ENCODE measurements at regions not wholly inside any gene's neighbourhood (a gene's known extent, or its start where the extent isn't known, plus 50 kb on each side); places are given as distances from the start of the nearest gene placed in this dataset.
"Not testable (repeated sequence)": the region's sequence is repeated elsewhere in the genome, so short reads cannot be mapped to it uniquely, and the experiment has no call there.

DNA sequence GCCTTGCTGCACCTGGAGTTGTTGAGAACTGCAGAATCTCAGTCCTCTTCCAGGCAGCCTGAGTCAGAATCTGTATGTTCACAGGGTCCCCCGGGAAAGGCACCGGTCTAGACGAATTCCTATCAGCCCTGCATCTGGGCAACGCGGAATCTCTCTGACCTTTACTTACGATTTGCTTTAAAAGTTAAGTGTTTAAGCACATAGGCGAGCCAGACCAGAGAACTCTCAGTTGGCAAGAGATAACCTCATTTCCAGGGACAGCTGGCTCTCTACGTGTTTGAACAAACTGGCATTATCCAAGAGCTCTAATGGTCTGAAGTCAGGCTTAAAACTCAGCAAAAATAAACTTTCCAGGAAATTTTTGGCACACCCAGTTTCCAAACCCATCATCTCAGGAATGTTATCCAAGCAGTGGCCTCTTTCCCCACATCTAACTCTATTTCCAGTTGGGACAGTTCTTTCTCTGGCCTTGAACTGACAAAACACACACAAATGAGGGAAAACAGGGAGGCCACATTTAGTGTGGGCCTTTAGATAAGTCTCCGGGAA lies 53.4 kb downstream of the HES1 start:
- no peak for DNase-seq (ENCODE audit: low read depth, low spot score)
- in situ Hi-C loops (cut with HindIII; ENCODE audit: low pct_unique_long_range_greater_than_20kb, low sequenced_read_pairs) = no loop called here

DNA sequence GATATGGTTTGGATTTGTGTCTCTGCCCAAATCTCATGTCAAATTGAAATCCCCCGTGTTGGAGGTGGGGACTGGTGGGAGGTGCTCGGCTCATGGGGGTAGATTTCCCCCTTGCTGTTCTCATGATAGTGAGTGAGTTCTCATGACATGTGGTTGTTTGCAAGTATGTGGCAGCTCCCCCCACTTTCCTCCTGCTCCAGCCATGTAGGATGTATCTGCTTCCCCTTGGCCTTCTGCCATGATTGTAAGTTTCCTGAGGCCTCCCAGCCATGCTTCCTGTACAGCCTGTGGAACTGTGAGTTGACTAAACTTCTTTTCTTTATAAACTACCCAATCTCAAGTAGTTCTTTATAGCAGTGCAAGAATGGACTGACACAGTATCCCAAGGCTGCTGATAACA lies 55.9 kb downstream of the HES1 start:
- in situ Hi-C loops (cut with HindIII; ENCODE audit: low pct_unique_long_range_greater_than_20kb, low sequenced_read_pairs); DNase-seq (ENCODE audit: low read depth, low spot score): not testable (repeated sequence)

GRCh38 chr3:194194051-194194756 lies 58.3 kb downstream of the HES1 start:
- in situ Hi-C loops (cut with HindIII; ENCODE audit: low pct_unique_long_range_greater_than_20kb, low sequenced_read_pairs) = no loop called here
- no peak for DNase-seq (ENCODE audit: low read depth, low spot score)

GRCh38 chr3:194194757-194195085 lies 58.8 kb downstream of the HES1 start:
- in situ Hi-C loops (cut with HindIII; ENCODE audit: low pct_unique_long_range_greater_than_20kb, low sequenced_read_pairs) = no loop called here
- no peak for DNase-seq (ENCODE audit: low read depth, low spot score)

DNA sequence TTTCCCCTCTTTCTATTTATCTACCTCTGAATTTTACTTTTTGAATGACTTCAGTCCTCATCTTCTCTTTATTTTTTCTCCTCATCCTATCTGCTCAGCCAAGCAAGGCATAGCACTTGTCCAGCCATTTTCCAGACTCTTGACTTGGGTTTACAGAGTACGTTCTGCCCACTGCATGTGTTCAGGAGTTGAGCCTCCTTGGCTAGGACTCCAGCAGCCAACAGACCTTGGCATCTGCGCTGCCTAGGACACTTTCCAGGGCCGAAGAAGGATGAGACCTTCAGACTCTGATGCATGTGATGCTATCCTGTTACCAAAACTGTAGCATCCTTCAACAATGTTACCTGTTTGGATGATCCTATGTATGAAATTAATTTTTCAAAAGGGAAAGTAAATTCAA lies 59.7 kb downstream of the HES1 start:
- in situ Hi-C loops (cut with HindIII; ENCODE audit: low pct_unique_long_range_greater_than_20kb, low sequenced_read_pairs) = no loop called here
- DNase-seq (ENCODE audit: low read depth, low spot score) = no peak

DNA sequence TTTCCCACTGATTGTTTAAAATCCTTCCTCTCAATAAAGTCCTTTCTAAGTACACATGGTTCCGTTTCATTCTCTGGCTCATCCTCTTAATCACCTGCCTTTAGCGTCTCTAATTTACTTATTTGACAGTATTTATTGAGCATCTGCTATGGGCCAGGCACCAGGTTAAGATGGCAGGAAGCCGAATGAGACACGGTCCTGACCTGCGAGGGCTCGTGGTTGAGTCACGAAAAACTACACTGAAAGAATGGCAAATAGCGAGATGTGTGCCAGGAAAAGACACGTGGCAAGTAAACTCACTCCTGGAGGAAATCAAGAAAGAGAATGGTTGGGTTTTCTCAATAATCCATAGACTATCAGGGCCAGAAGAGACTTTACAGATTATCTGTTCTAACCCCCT lies 60.9 kb downstream of the HES1 start:
- in situ Hi-C loops (cut with HindIII; ENCODE audit: low pct_unique_long_range_greater_than_20kb, low sequenced_read_pairs) = no loop called here
- DNase-seq (ENCODE audit: low read depth, low spot score) = no peak

GRCh38 chr3:194197396-194197960 lies 61.5 kb downstream of the HES1 start:
- DNase-seq (ENCODE audit: low read depth, low spot score) = no peak
- in situ Hi-C loops (cut with HindIII; ENCODE audit: low pct_unique_long_range_greater_than_20kb, low sequenced_read_pairs) = no loop called here

DNA sequence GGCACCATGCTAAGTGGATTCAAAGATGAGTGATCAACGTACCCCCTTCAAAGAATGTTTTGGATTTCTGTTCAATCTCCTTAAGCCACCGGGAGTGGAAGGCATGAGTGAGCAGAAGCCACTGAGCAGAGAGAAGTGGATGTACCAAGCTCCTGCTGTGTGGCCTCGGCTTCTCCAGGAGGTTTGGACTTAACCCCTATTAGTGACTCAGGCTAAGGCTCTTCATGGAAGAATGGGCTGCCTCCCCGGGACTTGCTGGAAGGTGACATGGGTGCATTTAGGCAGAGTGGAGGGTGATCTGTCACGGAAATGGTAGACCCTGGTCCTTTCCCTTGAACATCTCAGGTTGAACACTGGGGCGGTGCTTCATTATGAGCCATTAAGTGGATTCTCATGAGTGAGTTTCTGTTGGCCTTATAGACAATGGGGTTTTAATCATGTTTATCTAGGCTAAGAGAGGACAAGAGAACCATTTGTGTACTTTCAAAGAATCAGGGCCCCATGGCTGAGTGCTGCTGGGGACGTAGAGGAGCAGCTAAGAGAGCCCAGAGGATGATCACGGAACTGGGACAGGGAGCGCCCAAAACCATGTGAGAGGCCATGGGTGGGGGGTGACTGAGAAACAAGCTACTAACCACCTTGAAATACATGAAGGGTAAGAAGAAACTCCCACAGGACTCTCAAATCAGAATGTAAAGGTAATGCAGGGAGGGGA lies 62.2 kb downstream of the HES1 start:
- in situ Hi-C loops (cut with HindIII; ENCODE audit: low pct_unique_long_range_greater_than_20kb, low sequenced_read_pairs) = no loop called here
- no peak for DNase-seq (ENCODE audit: low read depth, low spot score)

DNA sequence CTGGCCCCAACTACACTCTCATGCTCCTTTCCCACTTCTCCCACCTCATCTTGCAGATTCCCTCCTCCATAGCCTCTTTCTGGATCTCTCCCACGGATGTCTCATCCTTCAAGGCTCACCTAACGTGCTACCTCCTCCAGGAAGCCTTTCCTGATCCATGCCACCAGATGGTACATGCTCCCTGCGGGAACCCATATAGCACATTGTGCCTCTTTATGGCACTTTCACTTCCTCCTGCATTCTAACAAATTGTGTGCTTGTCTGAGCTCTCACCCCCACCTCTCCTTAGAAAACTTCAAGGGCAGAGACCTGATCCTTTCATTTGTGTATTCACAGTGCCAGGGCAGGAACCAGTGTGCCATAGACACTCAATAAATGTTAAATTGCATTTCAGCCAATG lies 63.0 kb downstream of the HES1 start:
- no peak for DNase-seq (ENCODE audit: low read depth, low spot score)
- in situ Hi-C loops (cut with HindIII; ENCODE audit: low pct_unique_long_range_greater_than_20kb, low sequenced_read_pairs) = no loop called here

- DNase-seq (ENCODE audit: low read depth, low spot score) = no peak
- in situ Hi-C loops (cut with HindIII; ENCODE audit: low pct_unique_long_range_greater_than_20kb, low sequenced_read_pairs) = no loop called here
These were observed 64.6 kb downstream of the HES1 start for GRCh38 chr3:194200422-194201081.

DNA sequence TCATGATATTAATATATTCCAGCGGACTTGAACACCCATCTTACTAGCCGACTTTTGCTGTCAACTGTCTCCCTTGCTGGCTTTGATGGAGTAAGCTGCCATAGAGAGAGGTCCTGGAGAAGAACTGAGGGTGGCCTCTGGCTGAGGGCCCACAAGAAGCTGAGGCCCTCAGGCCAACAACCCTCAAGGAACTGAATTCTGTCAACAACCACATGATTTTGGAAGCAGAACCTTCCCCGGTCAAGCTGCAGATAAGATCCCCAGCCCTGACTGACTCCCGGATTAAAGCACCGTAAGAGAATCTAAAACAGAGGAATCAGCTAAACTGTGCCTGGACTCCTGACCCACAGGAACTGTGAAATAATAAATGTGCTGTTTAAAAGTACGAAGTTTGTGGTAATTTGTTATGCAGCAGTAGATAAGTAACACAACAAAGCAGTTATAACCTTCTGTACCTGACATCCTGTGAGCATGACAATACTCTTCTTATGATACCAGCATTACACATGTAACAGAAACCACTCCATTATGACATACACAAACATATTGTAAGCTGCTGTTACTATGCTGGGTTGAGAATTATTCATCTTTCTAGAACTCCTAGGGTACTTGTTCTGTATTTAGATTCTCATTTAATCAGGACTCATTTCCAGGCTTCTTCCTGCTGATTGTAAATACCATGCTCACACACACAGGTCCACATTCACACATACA lies 66.2 kb downstream of the HES1 start:
- DNase-seq (ENCODE audit: low read depth, low spot score) = peak; percentile 26
- in situ Hi-C loops (cut with HindIII; ENCODE audit: low pct_unique_long_range_greater_than_20kb, low sequenced_read_pairs) = no loop called here

DNA sequence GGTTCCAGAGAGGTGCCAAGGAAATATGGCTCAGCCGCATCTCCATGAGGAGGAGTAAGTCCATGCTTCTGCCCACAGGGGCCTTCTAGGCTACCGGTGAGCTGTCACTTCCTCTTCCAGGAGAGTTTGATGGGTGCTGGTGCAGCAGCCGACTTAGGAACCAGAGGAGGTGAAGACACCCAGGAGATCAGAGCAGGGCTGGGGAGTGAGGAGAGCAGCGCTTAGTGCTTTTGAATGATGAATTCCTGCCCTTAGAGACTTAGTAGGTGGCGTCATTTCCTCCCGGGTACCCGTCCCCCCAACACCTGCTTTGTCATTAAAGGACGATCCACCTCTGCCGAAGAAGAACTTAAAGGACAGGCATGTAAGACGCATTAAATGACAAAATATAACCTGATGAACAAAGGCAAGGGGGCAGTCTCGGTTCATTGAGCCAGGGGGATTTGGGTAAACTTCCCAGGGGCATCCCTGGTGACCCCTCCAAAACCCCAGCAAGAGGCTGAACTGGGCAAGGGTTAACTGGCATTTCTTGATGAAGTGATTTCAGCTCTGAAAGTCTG lies 67.6 kb downstream of the HES1 start:
- in situ Hi-C loops (cut with HindIII; ENCODE audit: low pct_unique_long_range_greater_than_20kb, low sequenced_read_pairs) = no loop called here
- DNase-seq (ENCODE audit: low read depth, low spot score) = no peak

- in situ Hi-C loops (cut with HindIII; ENCODE audit: low pct_unique_long_range_greater_than_20kb, low sequenced_read_pairs) = no loop called here
These were observed 68.4 kb downstream of the HES1 start for GRCh38 chr3:194204042-194204987.

GRCh38 chr3:194205675-194206133 lies 69.8 kb downstream of the HES1 start:
- in situ Hi-C loops (cut with HindIII; ENCODE audit: low pct_unique_long_range_greater_than_20kb, low sequenced_read_pairs) = no loop called here
- DNase-seq (ENCODE audit: low read depth, low spot score) = no peak

More at GRCh38 chr3:194204042-194204987, 68.4 kb downstream of the HES1 start:
- no peak for DNase-seq (ENCODE audit: low read depth, low spot score)

- in situ Hi-C loops (cut with HindIII; ENCODE audit: low pct_unique_long_range_greater_than_20kb, low sequenced_read_pairs) = no loop called here
These were observed 70.4 kb downstream of the HES1 start for GRCh38 chr3:194206320-194206719.

GRCh38 chr3:194208709-194209108 lies 72.8 kb downstream of the HES1 start:
- no peak for DNase-seq (ENCODE audit: low read depth, low spot score)
- in situ Hi-C loops (cut with HindIII; ENCODE audit: low pct_unique_long_range_greater_than_20kb, low sequenced_read_pairs) = no loop called here

More at GRCh38 chr3:194206320-194206719, 70.4 kb downstream of the HES1 start:
- DNase-seq (ENCODE audit: low read depth, low spot score) = no peak
